ENCODE measurements at regions not wholly inside any gene's neighbourhood (a gene's known extent, or its start where the extent isn't known, plus 50 kb on each side); places are given as distances from the start of the nearest gene placed in this dataset.

- no peaks in the 10 kb centered on the region for H3F3A ChIP-seq (ENCODE audit: insufficient read depth)
- no peak overlapping the region for H3K4me2 ChIP-seq (ENCODE audit: low read depth, low read length, poor library complexity, severe bottlenecking)
- H3K36me3 ChIP-seq (ENCODE audit: low read length): no peaks in the 10 kb centered on the region
- H3K27ac ChIP-seq (ENCODE audit: low read depth, low read length): no peak overlapping the region
- no peaks in the 10 kb centered on the region for H3K9me3 ChIP-seq (ENCODE audit: insufficient read depth, low read length)
- H2AFZ ChIP-seq (ENCODE audit: low read depth, low read length, severe bottlenecking): no peak overlapping the region
- no peaks in the 10 kb centered on the region for H4K20me1 ChIP-seq (ENCODE audit: low read depth, low read length)
- no peaks in the 10 kb centered on the region for H3K27me3 ChIP-seq (ENCODE audit: low read length)
- H3K4me3 ChIP-seq (ENCODE audit: insufficient read depth, low read length, poor library complexity, severe bottlenecking): no peak overlapping the region
- H3K9me2 ChIP-seq (replicated peaks; ENCODE audit: insufficient read depth, low read length): no peaks in the 10 kb centered on the region
- TF ChIP-seq, protein P1, sequence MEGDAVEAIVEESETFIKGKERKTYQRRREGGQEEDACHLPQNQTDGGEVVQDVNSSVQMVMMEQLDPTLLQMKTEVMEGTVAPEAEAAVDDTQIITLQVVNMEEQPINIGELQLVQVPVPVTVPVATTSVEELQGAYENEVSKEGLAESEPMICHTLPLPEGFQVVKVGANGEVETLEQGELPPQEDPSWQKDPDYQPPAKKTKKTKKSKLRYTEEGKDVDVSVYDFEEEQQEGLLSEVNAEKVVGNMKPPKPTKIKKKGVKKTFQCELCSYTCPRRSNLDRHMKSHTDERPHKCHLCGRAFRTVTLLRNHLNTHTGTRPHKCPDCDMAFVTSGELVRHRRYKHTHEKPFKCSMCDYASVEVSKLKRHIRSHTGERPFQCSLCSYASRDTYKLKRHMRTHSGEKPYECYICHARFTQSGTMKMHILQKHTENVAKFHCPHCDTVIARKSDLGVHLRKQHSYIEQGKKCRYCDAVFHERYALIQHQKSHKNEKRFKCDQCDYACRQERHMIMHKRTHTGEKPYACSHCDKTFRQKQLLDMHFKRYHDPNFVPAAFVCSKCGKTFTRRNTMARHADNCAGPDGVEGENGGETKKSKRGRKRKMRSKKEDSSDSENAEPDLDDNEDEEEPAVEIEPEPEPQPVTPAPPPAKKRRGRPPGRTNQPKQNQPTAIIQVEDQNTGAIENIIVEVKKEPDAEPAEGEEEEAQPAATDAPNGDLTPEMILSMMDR (IDR thresholded peaks at IDR 0.05; ENCODE audit: insufficient read depth, low read length, poor library complexity, severe bottlenecking): no peak
- TF ChIP-seq EZH2phosphoT487 (conservative IDR thresholded peaks at IDR 0.05; ENCODE audit: low read length): no peak
- no peak overlapping the region for H3K9ac ChIP-seq (ENCODE audit: low read length)
- no peaks in the 10 kb centered on the region for H3K79me2 ChIP-seq (ENCODE audit: insufficient read depth, low read length)
Measured at GRCh38 chr9:80602291-80602690, 1030.5 kb downstream of the TLE4 start.

DNA sequence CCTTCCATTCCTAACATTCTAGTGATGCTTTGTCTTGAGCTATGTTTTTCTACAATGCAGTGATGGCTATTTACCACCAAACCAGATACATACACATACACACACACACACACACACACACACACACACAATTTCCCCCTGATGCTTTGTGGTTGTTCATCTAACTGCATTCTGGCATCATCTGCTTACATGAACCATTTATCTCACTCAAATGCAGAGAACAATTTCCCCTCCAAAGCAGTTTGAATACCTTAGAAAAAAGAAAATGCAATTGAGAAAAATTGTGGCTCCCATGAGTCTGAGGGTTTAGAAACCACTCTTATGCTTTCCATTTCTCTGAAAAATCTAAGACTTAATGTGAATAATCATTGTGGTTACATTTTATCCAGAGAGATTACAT lies 1024.8 kb downstream of the TLE4 start:
- no peaks in the 10 kb centered on the region for H4K20me1 ChIP-seq (ENCODE audit: low read depth, low read length)
- H2AFZ ChIP-seq (ENCODE audit: low read depth, low read length, severe bottlenecking): no peak overlapping the region
- H3K27ac ChIP-seq (ENCODE audit: low read depth, low read length): no peak overlapping the region
- no peaks in the 10 kb centered on the region for H3K9me3 ChIP-seq (ENCODE audit: insufficient read depth, low read length)
- H3K27me3 ChIP-seq (ENCODE audit: low read length): no peaks in the 10 kb centered on the region
- TF ChIP-seq, protein P1 (IDR thresholded peaks at IDR 0.05; ENCODE audit: insufficient read depth, low read length, poor library complexity, severe bottlenecking): no peak
- TF ChIP-seq EZH2phosphoT487 (conservative IDR thresholded peaks at IDR 0.05; ENCODE audit: low read length): no peak
- H3K4me3 ChIP-seq (ENCODE audit: insufficient read depth, low read length, poor library complexity, severe bottlenecking): no peak overlapping the region
- H3K79me2 ChIP-seq (ENCODE audit: insufficient read depth, low read length): no peaks in the 10 kb centered on the region
- no peaks in the 10 kb centered on the region for H3F3A ChIP-seq (ENCODE audit: insufficient read depth)
- H3K36me3 ChIP-seq (ENCODE audit: low read length): no peaks in the 10 kb centered on the region
- no peak overlapping the region for H3K4me2 ChIP-seq (ENCODE audit: low read depth, low read length, poor library complexity, severe bottlenecking)
- H3K9ac ChIP-seq (ENCODE audit: low read length): no peak overlapping the region
- no peaks in the 10 kb centered on the region for H3K9me2 ChIP-seq (replicated peaks; ENCODE audit: insufficient read depth, low read length)

DNA sequence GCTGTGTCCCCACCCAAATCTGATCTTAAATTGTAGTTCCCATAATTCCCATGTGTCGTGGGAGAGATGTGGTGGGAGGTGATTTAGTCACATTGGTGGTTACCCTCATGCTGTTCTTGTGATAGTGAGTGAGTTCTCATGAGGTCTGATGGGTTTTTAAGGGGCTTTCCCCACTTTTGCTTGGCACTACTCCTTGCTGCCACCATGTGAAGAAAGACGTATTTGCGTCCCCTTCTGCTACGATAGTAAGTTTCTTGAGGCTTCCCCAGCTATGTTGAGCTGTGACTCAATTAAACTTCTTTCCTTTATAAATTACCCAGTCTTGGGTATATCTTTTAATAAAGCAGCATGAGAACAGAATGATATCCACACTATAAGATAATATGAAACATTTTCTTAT lies 1023.4 kb downstream of the TLE4 start:
- H3F3A ChIP-seq (ENCODE audit: insufficient read depth): no peaks in the 10 kb centered on the region
- no peaks in the 10 kb centered on the region for H3K79me2 ChIP-seq (ENCODE audit: insufficient read depth, low read length)
- no peaks in the 10 kb centered on the region for H3K36me3 ChIP-seq (ENCODE audit: low read length)
- no peaks in the 10 kb centered on the region for H3K9me2 ChIP-seq (replicated peaks; ENCODE audit: insufficient read depth, low read length)
- no peaks in the 10 kb centered on the region for H3K27me3 ChIP-seq (ENCODE audit: low read length)
- no peak overlapping the region for H3K4me3 ChIP-seq (ENCODE audit: insufficient read depth, low read length, poor library complexity, severe bottlenecking)
- H2AFZ ChIP-seq (ENCODE audit: low read depth, low read length, severe bottlenecking): no peak overlapping the region
- H3K9me3 ChIP-seq (ENCODE audit: insufficient read depth, low read length): no peaks in the 10 kb centered on the region
- no peak overlapping the region for H3K4me2 ChIP-seq (ENCODE audit: low read depth, low read length, poor library complexity, severe bottlenecking)
- no peak overlapping the region for H3K9ac ChIP-seq (ENCODE audit: low read length)
- TF ChIP-seq, protein P1 (IDR thresholded peaks at IDR 0.05; ENCODE audit: insufficient read depth, low read length, poor library complexity, severe bottlenecking): no peak
- no peak for TF ChIP-seq EZH2phosphoT487 (conservative IDR thresholded peaks at IDR 0.05; ENCODE audit: low read length)
- no peaks in the 10 kb centered on the region for H4K20me1 ChIP-seq (ENCODE audit: low read depth, low read length)
- H3K27ac ChIP-seq (ENCODE audit: low read depth, low read length): no peak overlapping the region
